HCT116 (cell line): ENCODE measurements at regions not wholly inside any gene's neighbourhood (a gene's known extent, or its start where the extent isn't known, plus 50 kb on each side); places are given as distances from the start of the nearest gene placed in this dataset.

ENCODE experiments used
- ATAC-seq: fragments of 200-7000 bp; cut with Tn5 transposase; 2 replicates; pipeline ENCODE4 v1.9.1; 2020; ENCODE audit warnings: mild to moderate bottlenecking, moderate library complexity
- BruUV-seq: library from RNA; stranded (reverse); fragments of 400-500 nt; replicated peaks from 2 replicates; lab custom pipeline; 2021; lab: Mats Ljungman, UMichigan
- CTCF ChIA-PET: fragments of 300-600 bp; sonication (Branson Sonifier 250); formaldehyde crosslinking; loops from one replicate; lab custom pipeline; 2021; ENCODE audit warnings: antibody characterized with exemption; lab: Charles Lee
- POLR2A ChIA-PET: fragments of 300-600, 350-600 bp; sonication (Branson Sonifier 250); formaldehyde crosslinking; loops from one replicate; lab custom pipeline; 2021; ENCODE audit warnings: antibody characterized with exemption; lab: Charles Lee
- RAD21 ChIA-PET, 2 experiments: fragments of 300-600 bp; sonication (Branson Sonifier 250); formaldehyde crosslinking; loops; one replicate each; lab custom pipeline; 2023; ENCODE audit warnings: low total read pairs in 2 of 2; ENCODE audit not compliant: uncharacterized antibody in 2 of 2, unreplicated experiment in 2 of 2, low non-redundant PET in 1 of 2; lab: Charles Lee
- DNase-seq: peaks from one replicate; pipeline ENCODE4 v3.0.0-alpha.2; 2010; ENCODE audit warnings: low read depth, low spot score
- H2AFZ ChIP-seq: fragments of 200-600 bp; shearing (Covaris generic), sonication (generic); 2 replicates; pipeline ENCODE4 v1.6.1; 2017; ENCODE audit warnings: low read depth, mixed run types, mixed read lengths, antibody characterized with exemption, low read length; ENCODE audit not compliant: poor library complexity, severe bottlenecking
- H3K27ac ChIP-seq: 2 replicates; pipeline ENCODE4 v1.5.1; 2012; ENCODE audit warnings: low read depth, low read length
- H3K27me3 ChIP-seq: fragments of 200-600 bp; sonication (generic); 2 replicates; pipeline ENCODE4 v1.6.1; 2016; ENCODE audit warnings: mixed run types, low read length, mixed read lengths; ENCODE audit not compliant: insufficient read depth
- H3K36me3 ChIP-seq, 2 experiments: fragments of 200-500 bp in 1 of 2; fragments of 200-600 bp in 1 of 2; sonication (Bioruptor generic) in 1 of 2; sonication (generic) in 1 of 2; 2 replicates each; pipeline versions ENCODE4 v1.5.1 to v1.6.1; 2014 to 2016; ENCODE audit warnings: low read length in 2 of 2, inconsistent platforms in 1 of 2, mixed read lengths in 1 of 2, mixed run types in 1 of 2; ENCODE audit not compliant: insufficient read depth in 2 of 2, control insufficient read depth in 1 of 2
- H3K4me1 ChIP-seq, 2 experiments: fragments of 200-600 bp in 1 of 2; sonication (generic) in 1 of 2; 2 replicates each; pipeline versions ENCODE4 v1.5.1 to v1.6.1; 2012 to 2017; ENCODE audit warnings: low read length in 2 of 2, inconsistent platforms in 1 of 2, mild to moderate bottlenecking in 1 of 2, mixed read lengths in 1 of 2, mixed run types in 1 of 2, moderate library complexity in 1 of 2; ENCODE audit not compliant: insufficient read depth in 2 of 2, control insufficient read depth in 1 of 2
- H3K4me2 ChIP-seq: fragments of 200-600 bp; sonication (generic); 2 replicates; pipeline ENCODE4 v1.6.1; 2017; ENCODE audit warnings: mixed run types, low read length, mixed read lengths
- H3K4me3 ChIP-seq, 2 experiments: fragments of 200-600 bp in 1 of 2; sonication (generic) in 1 of 2; replicated peaks in 1 of 2; 2 replicates each; pipeline ENCODE4 v1.5.1; 2011 to 2016; ENCODE audit warnings: low read length in 2 of 2, control low read depth in 1 of 2, low read depth in 1 of 2, mild to moderate bottlenecking in 1 of 2, mixed read lengths in 1 of 2, mixed run types in 1 of 2
- H3K79me2 ChIP-seq: fragments of 200-600 bp; sonication (generic); 2 replicates; pipeline ENCODE4 v1.6.1; 2017; ENCODE audit warnings: mild to moderate bottlenecking, mixed run types, low read length, moderate library complexity, mixed read lengths; ENCODE audit not compliant: insufficient read depth
- H3K9ac ChIP-seq: fragments of 200-600 bp; sonication (generic); 2 replicates; pipeline ENCODE4 v1.6.1; 2016; ENCODE audit warnings: low read length, mixed read lengths
- H3K9me2 ChIP-seq: fragments of 200-600 bp; sonication (generic), shearing (Covaris generic); 2 replicates; pipeline ENCODE4 v1.6.1; 2017; ENCODE audit warnings: mixed run types, mild to moderate bottlenecking, moderate library complexity; ENCODE audit not compliant: insufficient read depth
- H3K9me3 ChIP-seq, 2 experiments: fragments of 200-500 bp in 1 of 2; fragments of 200-600 bp in 1 of 2; sonication (Bioruptor generic) in 1 of 2; sonication (generic) in 1 of 2; 2 replicates each; pipeline ENCODE4 v1.6.1; 2014 to 2017; ENCODE audit warnings: low read length in 2 of 2, mixed read lengths in 2 of 2, inconsistent platforms in 1 of 2, low read depth in 1 of 2, mild to moderate bottlenecking in 1 of 2, mixed run types in 1 of 2, moderate library complexity in 1 of 2; ENCODE audit not compliant: control insufficient read depth in 1 of 2, insufficient read depth in 1 of 2
- H4K20me1 ChIP-seq: fragments of 200-600 bp; sonication (generic), shearing (Covaris generic); 2 replicates; pipeline ENCODE4 v1.6.1; 2017; ENCODE audit warnings: mixed run types, mild to moderate bottlenecking, moderate library complexity; ENCODE audit not compliant: insufficient read depth
- CBX3 ChIP-seq: IDR thresholded peaks from 2 replicates; pipeline ENCODE4 v1.6.1; 2012; ENCODE audit warnings: low read depth
- CEBPB ChIP-seq: IDR thresholded peaks from 2 replicates; pipeline ENCODE4 v1.6.1; 2012; ENCODE audit warnings: low read depth
- ELF1 ChIP-seq: IDR thresholded peaks from 2 replicates; pipeline ENCODE4 v1.6.1; 2012; ENCODE audit warnings: low read depth, borderline replicate concordance
- EZH2phosphoT487 ChIP-seq: fragments of 200-600 bp; IDR thresholded peaks from 2 replicates; pipeline ENCODE4 v1.6.1; 2018; ENCODE audit warnings: antibody characterized with exemption, borderline replicate concordance
- FOSL1 ChIP-seq: IDR thresholded peaks from 2 replicates; pipeline ENCODE4 v1.6.1; 2012; ENCODE audit warnings: low read depth
- JUND ChIP-seq: IDR thresholded peaks from 2 replicates; pipeline ENCODE4 v1.6.1; 2012
- MAX ChIP-seq: IDR thresholded peaks from 2 replicates; pipeline ENCODE4 v1.6.1; 2012
- POLR2A ChIP-seq: IDR thresholded peaks from 2 replicates; pipeline ENCODE4 v1.7.0; 2011; ENCODE audit warnings: borderline replicate concordance; ENCODE audit not compliant: insufficient read depth, insufficient read length; ENCODE audit errors: extremely low read depth
- POLR2AphosphoS5 ChIP-seq: IDR thresholded peaks from 2 replicates; pipeline ENCODE4 v1.6.1; 2011; ENCODE audit warnings: mild to moderate bottlenecking, low read depth, low read length, moderate library complexity
- SIN3A ChIP-seq: IDR thresholded peaks from 2 replicates; pipeline ENCODE4 v1.6.1; 2012; ENCODE audit warnings: low read depth
- SP1 ChIP-seq: IDR thresholded peaks from 2 replicates; pipeline ENCODE4 v1.6.1; 2012; ENCODE audit warnings: low read depth
- SRF ChIP-seq: IDR thresholded peaks from 2 replicates; pipeline ENCODE4 v1.6.1; 2012; ENCODE audit warnings: low read depth
- TCF7L2 ChIP-seq: IDR thresholded peaks from 2 replicates; pipeline ENCODE4 v1.7.0; 2011; ENCODE audit warnings: borderline replicate concordance, inconsistent platforms; ENCODE audit not compliant: insufficient read depth, insufficient read length; ENCODE audit errors: extremely low read depth
- YY1 ChIP-seq: IDR thresholded peaks from 2 replicates; pipeline ENCODE4 v1.6.1; 2011; ENCODE audit warnings: low read length, low read depth, moderate library complexity, mild to moderate bottlenecking; ENCODE audit not compliant: insufficient replicate concordance; ENCODE audit errors: extremely low read depth
- ZFX ChIP-seq: fragments of 450-650 bp; IDR thresholded peaks from 2 replicates; pipeline ENCODE4 v1.6.1; 2017
- ZNF274 ChIP-seq: fragments of 200-500 bp; sonication (Bioruptor generic); IDR thresholded peaks from 2 replicates; pipeline ENCODE4 v1.6.1; 2014; ENCODE audit warnings: mild to moderate bottlenecking, low read depth, low read length, inconsistent platforms
- intact Hi-C: fragments of 100-400 bp; cut with micrococcal nuclease; formaldehyde crosslinking; loops from 2 replicates; pipeline ENCODE4 v1.10.0; 2022
- TF ChIP-seq, protein P1 (sequence below): IDR thresholded peaks from 2 replicates; pipeline ENCODE4 v1.6.1; 2012
- TF ChIP-seq, protein P2 (sequence below): IDR thresholded peaks from 2 replicates; pipeline ENCODE4 v1.6.1; 2012; ENCODE audit warnings: low read depth

DNA sequence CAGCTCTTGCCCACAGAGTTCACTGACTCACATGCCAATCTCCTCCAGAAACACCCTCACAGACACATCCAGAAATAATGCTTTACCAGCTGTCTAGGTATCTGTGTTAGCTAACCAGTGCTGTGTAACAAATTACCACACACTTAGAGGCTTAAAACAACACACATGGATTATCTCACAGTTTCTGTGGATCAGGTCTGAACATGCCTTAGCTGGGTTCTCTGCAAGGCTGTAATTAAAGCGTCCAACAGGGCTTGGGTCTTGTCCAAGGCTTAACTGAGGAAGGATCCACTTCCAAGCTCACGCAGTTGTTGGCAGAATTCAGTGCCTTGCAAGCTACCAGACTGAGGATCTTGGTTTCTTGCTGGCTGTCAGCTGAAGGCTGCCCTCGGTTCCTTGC is 92.5 kb upstream of the RGS4 start:
- Histone ChIP-seq H3K4me3 (no peak overlapping the region), H3K4me1 (no peaks in the 10 kb centered on the region), H4K20me1 (no peaks in the 10 kb centered on the region), H3K9me3 (no peaks in the 10 kb centered on the region), H3K36me3 (no peaks in the 10 kb centered on the region), H2AFZ (no peak overlapping the region), H3K27me3 (no peaks in the 10 kb centered on the region), H3K4me2 (no peak overlapping the region), H3K79me2 (no peaks in the 10 kb centered on the region), H3K9ac (no peak overlapping the region), H3K9me2 (no peaks in the 10 kb centered on the region), H3K27ac (no peak overlapping the region)
- CTCF ChIA-PET = no interaction called here
- POLR2A ChIA-PET = no interaction called here
- TF ChIP-seq CBX3 = no peak
- no peak for TF ChIP-seq JUND
- no peak for TF ChIP-seq SP1
- TF ChIP-seq, protein P1, sequence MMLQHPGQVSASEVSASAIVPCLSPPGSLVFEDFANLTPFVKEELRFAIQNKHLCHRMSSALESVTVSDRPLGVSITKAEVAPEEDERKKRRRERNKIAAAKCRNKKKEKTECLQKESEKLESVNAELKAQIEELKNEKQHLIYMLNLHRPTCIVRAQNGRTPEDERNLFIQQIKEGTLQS = no peak
- no peak for TF ChIP-seq EZH2phosphoT487
- no peak for TF ChIP-seq YY1
- TF ChIP-seq POLR2AphosphoS5 = no peak
- no peak for TF ChIP-seq ELF1
- no peak for TF ChIP-seq FOSL1
- no peak for TF ChIP-seq POLR2A
- no peak for TF ChIP-seq ZNF274
- intact Hi-C loops = no loop called here
- RAD21 ChIA-PET = no interaction called here
- DNase-seq (no peak), ATAC-seq (no peak)
- BruUV-seq = no TSS peak

DNA sequence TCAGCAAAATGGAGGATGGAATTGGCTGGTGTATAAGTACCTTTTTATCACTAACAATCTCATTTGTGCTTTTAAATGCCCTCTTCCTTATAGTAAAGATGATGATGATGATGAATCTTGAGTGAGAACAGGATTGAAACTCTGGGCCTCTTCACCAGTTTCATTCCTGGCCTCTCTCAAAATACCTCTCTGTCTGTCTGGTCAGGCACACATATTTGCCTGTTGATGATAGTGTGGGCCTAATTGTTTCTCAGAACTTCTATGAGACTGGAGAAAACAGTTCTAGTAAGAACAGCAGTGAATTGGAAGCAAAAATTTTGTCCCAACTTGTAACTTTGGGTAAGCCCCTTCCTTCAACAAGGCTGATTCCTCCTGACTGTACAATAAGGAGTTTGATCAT is 94.4 kb upstream of the RGS4 start:
- Histone ChIP-seq H3K9me3 (no peaks in the 10 kb centered on the region), H4K20me1 (no peaks in the 10 kb centered on the region), H3K27ac (no peak overlapping the region), H3K79me2 (no peaks in the 10 kb centered on the region), H3K4me3 (no peak overlapping the region), H3K4me1 (no peaks in the 10 kb centered on the region), H3K36me3 (no peaks in the 10 kb centered on the region), H3K27me3 (no peaks in the 10 kb centered on the region), H3K9ac (no peak overlapping the region), H3K9me2 (no peaks in the 10 kb centered on the region), H2AFZ (no peak overlapping the region), H3K4me2 (no peak overlapping the region)
- intact Hi-C loops = no loop called here
- DNase-seq = no peak
- ATAC-seq = no peak
- ChIA-PET POLR2A (no interaction called here), CTCF (no interaction called here), RAD21 (no interaction called here)
- no TSS peak for BruUV-seq
- TF ChIP-seq TCF7L2 (no peak), ZNF274 (no peak), MAX (no peak), POLR2A (no peak), ZFX (no peak), CEBPB (no peak), YY1 (no peak), SRF (no peak), FOSL1 (no peak), SIN3A (no peak)
- TF ChIP-seq, protein P2, sequence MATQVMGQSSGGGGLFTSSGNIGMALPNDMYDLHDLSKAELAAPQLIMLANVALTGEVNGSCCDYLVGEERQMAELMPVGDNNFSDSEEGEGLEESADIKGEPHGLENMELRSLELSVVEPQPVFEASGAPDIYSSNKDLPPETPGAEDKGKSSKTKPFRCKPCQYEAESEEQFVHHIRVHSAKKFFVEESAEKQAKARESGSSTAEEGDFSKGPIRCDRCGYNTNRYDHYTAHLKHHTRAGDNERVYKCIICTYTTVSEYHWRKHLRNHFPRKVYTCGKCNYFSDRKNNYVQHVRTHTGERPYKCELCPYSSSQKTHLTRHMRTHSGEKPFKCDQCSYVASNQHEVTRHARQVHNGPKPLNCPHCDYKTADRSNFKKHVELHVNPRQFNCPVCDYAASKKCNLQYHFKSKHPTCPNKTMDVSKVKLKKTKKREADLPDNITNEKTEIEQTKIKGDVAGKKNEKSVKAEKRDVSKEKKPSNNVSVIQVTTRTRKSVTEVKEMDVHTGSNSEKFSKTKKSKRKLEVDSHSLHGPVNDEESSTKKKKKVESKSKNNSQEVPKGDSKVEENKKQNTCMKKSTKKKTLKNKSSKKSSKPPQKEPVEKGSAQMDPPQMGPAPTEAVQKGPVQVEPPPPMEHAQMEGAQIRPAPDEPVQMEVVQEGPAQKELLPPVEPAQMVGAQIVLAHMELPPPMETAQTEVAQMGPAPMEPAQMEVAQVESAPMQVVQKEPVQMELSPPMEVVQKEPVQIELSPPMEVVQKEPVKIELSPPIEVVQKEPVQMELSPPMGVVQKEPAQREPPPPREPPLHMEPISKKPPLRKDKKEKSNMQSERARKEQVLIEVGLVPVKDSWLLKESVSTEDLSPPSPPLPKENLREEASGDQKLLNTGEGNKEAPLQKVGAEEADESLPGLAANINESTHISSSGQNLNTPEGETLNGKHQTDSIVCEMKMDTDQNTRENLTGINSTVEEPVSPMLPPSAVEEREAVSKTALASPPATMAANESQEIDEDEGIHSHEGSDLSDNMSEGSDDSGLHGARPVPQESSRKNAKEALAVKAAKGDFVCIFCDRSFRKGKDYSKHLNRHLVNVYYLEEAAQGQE = no peak
